ENCODE measurements at regions not wholly inside any gene's neighbourhood (a gene's known extent, or its start where the extent isn't known, plus 50 kb on each side); places are given as distances from the start of the nearest gene placed in this dataset.
"Not testable (repeated sequence)": the region's sequence is repeated elsewhere in the genome, so short reads cannot be mapped to it uniquely, and the experiment has no call there.

GRCh38 chr2:150138587-150138986 is 348.9 kb downstream of the RND3 start:
- DNase-seq, result no peak

GRCh38 chr2:150137338-150138069 is 350.0 kb downstream of the RND3 start:
- DNase-seq, result no peak

- no peak for DNase-seq
Measured at GRCh38 chr2:150136893-150137292, 350.6 kb downstream of the RND3 start.

- no peak for DNase-seq
Measured at GRCh38 chr2:150136401-150136800, 351.1 kb downstream of the RND3 start.

GRCh38 chr2:150135223-150135883 is 352.1 kb downstream of the RND3 start:
- DNase-seq, result no peak

- no peak for DNase-seq
Measured at GRCh38 chr2:150134223-150134857, 353.1 kb downstream of the RND3 start.

GRCh38 chr2:150133623-150134022 is 353.8 kb downstream of the RND3 start:
- no peak for DNase-seq

- DNase-seq, result no peak
Measured at GRCh38 chr2:150129921-150130575, 357.4 kb downstream of the RND3 start.

GRCh38 chr2:150127995-150128394 is 359.5 kb downstream of the RND3 start:
- DNase-seq, result no peak

- no peak for DNase-seq
Measured at GRCh38 chr2:150127346-150127990, 360.0 kb downstream of the RND3 start.

- DNase-seq, result no peak
Measured at GRCh38 chr2:150126839-150127238, 360.6 kb downstream of the RND3 start.

- DNase-seq, result no peak
Measured at GRCh38 chr2:150126143-150126740, 361.2 kb downstream of the RND3 start.

- DNase-seq, result no peak
Measured at GRCh38 chr2:150125708-150126107, 361.8 kb downstream of the RND3 start.

- DNase-seq, result no peak
Measured at GRCh38 chr2:150125188-150125587, 362.3 kb downstream of the RND3 start.

GRCh38 chr2:150124739-150125138 is 362.7 kb downstream of the RND3 start:
- DNase-seq, result no peak

GRCh38 chr2:150122871-150123613 is 364.4 kb downstream of the RND3 start:
- DNase-seq, result no peak

- no peak for DNase-seq
Measured at GRCh38 chr2:150122156-150122555, 365.3 kb downstream of the RND3 start.

- DNase-seq, result no peak
Measured at GRCh38 chr2:150120326-150120955, 367.0 kb downstream of the RND3 start.

GRCh38 chr2:150119819-150120218 is 367.6 kb downstream of the RND3 start:
- no peak for DNase-seq

GRCh38 chr2:150114089-150114488 is 373.4 kb downstream of the RND3 start:
- not testable (repeated sequence) for DNase-seq

All from amygdala (tissue), 56 donors.